HCT116 (cell line): ENCODE measurements at regions not wholly inside any gene's neighbourhood (a gene's known extent, or its start where the extent isn't known, plus 50 kb on each side); places are given as distances from the start of the nearest gene placed in this dataset.

ENCODE experiments used
- EGR1 ChIP-seq: IDR thresholded peaks from 2 replicates; pipeline ENCODE4 v1.6.1; 2012; ENCODE audit warnings: low read depth
- POLR2A ChIP-seq: IDR thresholded peaks from 2 replicates; pipeline ENCODE4 v1.7.0; 2011; ENCODE audit warnings: borderline replicate concordance; ENCODE audit not compliant: insufficient read depth, insufficient read length; ENCODE audit errors: extremely low read depth
- POLR2AphosphoS5 ChIP-seq: IDR thresholded peaks from 2 replicates; pipeline ENCODE4 v1.6.1; 2011; ENCODE audit warnings: mild to moderate bottlenecking, low read depth, low read length, moderate library complexity
- SP1 ChIP-seq: IDR thresholded peaks from 2 replicates; pipeline ENCODE4 v1.6.1; 2012; ENCODE audit warnings: low read depth
- TCF7L2 ChIP-seq: IDR thresholded peaks from 2 replicates; pipeline ENCODE4 v1.7.0; 2011; ENCODE audit warnings: borderline replicate concordance, inconsistent platforms; ENCODE audit not compliant: insufficient read depth, insufficient read length; ENCODE audit errors: extremely low read depth
- ZNF274 ChIP-seq: fragments of 200-500 bp; sonication (Bioruptor generic); IDR thresholded peaks from 2 replicates; pipeline ENCODE4 v1.6.1; 2014; ENCODE audit warnings: mild to moderate bottlenecking, low read depth, low read length, inconsistent platforms
- TF ChIP-seq, protein P1 (sequence below): IDR thresholded peaks from 2 replicates; pipeline ENCODE4 v1.6.1; 2011; ENCODE audit warnings: mild to moderate bottlenecking, low read length, moderate library complexity; ENCODE audit not compliant: insufficient replicate concordance; ENCODE audit errors: extremely low read depth
- TF ChIP-seq, protein P2 (sequence below): IDR thresholded peaks from 2 replicates; pipeline ENCODE4 v1.6.1; 2012; ENCODE audit warnings: low read depth
- TF ChIP-seq, protein P3 (sequence below), 3 experiments: fragments of 200-600 bp in 1 of 3; sonication (generic) in 1 of 3; IDR thresholded peaks in 2 of 3; conservative IDR thresholded peaks in 1 of 3; 2 replicates each; pipeline ENCODE4 v1.5.1; 2012 to 2017; ENCODE audit warnings: low read depth in 2 of 3, low read length in 2 of 3, antibody characterized with exemption in 1 of 3, borderline replicate concordance in 1 of 3, control low read depth in 1 of 3, mild to moderate bottlenecking in 1 of 3, mixed read lengths in 1 of 3, mixed run types in 1 of 3, moderate library complexity in 1 of 3; ENCODE audit not compliant: insufficient read depth in 1 of 3

DNA sequence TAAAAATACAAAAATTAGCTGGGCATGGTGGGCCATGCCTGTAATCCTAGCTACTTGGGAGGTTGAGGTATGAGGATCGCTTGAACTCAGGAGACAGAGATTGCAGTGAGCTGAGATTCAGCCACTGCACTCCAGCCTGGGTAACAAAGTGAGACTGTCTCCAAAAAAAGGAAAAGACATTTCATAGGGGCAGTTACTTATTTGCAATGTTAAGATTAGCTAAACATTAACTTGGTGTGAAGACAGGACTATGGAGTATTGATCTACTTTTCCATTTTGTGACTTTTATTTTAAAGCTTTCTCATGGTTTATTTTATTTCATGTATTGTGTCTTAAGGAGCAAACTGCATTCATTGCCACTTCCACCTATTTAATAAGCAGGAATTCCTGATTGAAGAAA lies 153.0 kb downstream of the UTRN start:
- TF ChIP-seq, protein P1, sequence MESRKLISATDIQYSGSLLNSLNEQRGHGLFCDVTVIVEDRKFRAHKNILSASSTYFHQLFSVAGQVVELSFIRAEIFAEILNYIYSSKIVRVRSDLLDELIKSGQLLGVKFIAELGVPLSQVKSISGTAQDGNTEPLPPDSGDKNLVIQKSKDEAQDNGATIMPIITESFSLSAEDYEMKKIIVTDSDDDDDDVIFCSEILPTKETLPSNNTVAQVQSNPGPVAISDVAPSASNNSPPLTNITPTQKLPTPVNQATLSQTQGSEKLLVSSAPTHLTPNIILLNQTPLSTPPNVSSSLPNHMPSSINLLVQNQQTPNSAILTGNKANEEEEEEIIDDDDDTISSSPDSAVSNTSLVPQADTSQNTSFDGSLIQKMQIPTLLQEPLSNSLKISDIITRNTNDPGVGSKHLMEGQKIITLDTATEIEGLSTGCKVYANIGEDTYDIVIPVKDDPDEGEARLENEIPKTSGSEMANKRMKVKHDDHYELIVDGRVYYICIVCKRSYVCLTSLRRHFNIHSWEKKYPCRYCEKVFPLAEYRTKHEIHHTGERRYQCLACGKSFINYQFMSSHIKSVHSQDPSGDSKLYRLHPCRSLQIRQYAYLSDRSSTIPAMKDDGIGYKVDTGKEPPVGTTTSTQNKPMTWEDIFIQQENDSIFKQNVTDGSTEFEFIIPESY = no peak
- TF ChIP-seq, protein P2, sequence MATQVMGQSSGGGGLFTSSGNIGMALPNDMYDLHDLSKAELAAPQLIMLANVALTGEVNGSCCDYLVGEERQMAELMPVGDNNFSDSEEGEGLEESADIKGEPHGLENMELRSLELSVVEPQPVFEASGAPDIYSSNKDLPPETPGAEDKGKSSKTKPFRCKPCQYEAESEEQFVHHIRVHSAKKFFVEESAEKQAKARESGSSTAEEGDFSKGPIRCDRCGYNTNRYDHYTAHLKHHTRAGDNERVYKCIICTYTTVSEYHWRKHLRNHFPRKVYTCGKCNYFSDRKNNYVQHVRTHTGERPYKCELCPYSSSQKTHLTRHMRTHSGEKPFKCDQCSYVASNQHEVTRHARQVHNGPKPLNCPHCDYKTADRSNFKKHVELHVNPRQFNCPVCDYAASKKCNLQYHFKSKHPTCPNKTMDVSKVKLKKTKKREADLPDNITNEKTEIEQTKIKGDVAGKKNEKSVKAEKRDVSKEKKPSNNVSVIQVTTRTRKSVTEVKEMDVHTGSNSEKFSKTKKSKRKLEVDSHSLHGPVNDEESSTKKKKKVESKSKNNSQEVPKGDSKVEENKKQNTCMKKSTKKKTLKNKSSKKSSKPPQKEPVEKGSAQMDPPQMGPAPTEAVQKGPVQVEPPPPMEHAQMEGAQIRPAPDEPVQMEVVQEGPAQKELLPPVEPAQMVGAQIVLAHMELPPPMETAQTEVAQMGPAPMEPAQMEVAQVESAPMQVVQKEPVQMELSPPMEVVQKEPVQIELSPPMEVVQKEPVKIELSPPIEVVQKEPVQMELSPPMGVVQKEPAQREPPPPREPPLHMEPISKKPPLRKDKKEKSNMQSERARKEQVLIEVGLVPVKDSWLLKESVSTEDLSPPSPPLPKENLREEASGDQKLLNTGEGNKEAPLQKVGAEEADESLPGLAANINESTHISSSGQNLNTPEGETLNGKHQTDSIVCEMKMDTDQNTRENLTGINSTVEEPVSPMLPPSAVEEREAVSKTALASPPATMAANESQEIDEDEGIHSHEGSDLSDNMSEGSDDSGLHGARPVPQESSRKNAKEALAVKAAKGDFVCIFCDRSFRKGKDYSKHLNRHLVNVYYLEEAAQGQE = no peak
- TF ChIP-seq, protein P3, sequence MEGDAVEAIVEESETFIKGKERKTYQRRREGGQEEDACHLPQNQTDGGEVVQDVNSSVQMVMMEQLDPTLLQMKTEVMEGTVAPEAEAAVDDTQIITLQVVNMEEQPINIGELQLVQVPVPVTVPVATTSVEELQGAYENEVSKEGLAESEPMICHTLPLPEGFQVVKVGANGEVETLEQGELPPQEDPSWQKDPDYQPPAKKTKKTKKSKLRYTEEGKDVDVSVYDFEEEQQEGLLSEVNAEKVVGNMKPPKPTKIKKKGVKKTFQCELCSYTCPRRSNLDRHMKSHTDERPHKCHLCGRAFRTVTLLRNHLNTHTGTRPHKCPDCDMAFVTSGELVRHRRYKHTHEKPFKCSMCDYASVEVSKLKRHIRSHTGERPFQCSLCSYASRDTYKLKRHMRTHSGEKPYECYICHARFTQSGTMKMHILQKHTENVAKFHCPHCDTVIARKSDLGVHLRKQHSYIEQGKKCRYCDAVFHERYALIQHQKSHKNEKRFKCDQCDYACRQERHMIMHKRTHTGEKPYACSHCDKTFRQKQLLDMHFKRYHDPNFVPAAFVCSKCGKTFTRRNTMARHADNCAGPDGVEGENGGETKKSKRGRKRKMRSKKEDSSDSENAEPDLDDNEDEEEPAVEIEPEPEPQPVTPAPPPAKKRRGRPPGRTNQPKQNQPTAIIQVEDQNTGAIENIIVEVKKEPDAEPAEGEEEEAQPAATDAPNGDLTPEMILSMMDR (IDR thresholded peaks at IDR 0.05 in 2 of 3, conservative IDR thresholded peaks at IDR 0.05 in 1 of 3; ENCODE audit: borderline replicate concordance in 1 of 3, insufficient read depth in 1 of 3, low read depth in 2 of 3, low read length in 2 of 3) = no peak
- no peak for TF ChIP-seq POLR2A
- TF ChIP-seq POLR2AphosphoS5 = no peak
- no peak for TF ChIP-seq SP1
- TF ChIP-seq EGR1 = no peak
- TF ChIP-seq TCF7L2 = no peak
- no peak for TF ChIP-seq ZNF274
